Retinal pigment epithelial cell (primary cell): ENCODE measurements at regions not wholly inside any gene's neighbourhood (a gene's known extent, or its start where the extent isn't known, plus 50 kb on each side); places are given as distances from the start of the nearest gene placed in this dataset.
"Not testable (repeated sequence)": the region's sequence is repeated elsewhere in the genome, so short reads cannot be mapped to it uniquely, and the experiment has no call there.

Experiments
- DNase-seq: peaks from one replicate; pipeline ENCODE4 v3.0.0-alpha.2; 2010; ENCODE audit warnings: low read depth
- H3K4me3 ChIP-seq: 2 replicates; pipeline ENCODE4 v1.5.1; 2011; ENCODE audit warnings: mild to moderate bottlenecking, low read length, control low read depth, moderate library complexity
- TF ChIP-seq, protein P1 (sequence below): conservative IDR thresholded peaks from 2 replicates; pipeline ENCODE4 v1.5.1; 2011; ENCODE audit warnings: low read depth, low read length, control low read depth, inconsistent platforms

- TF ChIP-seq, protein P1, sequence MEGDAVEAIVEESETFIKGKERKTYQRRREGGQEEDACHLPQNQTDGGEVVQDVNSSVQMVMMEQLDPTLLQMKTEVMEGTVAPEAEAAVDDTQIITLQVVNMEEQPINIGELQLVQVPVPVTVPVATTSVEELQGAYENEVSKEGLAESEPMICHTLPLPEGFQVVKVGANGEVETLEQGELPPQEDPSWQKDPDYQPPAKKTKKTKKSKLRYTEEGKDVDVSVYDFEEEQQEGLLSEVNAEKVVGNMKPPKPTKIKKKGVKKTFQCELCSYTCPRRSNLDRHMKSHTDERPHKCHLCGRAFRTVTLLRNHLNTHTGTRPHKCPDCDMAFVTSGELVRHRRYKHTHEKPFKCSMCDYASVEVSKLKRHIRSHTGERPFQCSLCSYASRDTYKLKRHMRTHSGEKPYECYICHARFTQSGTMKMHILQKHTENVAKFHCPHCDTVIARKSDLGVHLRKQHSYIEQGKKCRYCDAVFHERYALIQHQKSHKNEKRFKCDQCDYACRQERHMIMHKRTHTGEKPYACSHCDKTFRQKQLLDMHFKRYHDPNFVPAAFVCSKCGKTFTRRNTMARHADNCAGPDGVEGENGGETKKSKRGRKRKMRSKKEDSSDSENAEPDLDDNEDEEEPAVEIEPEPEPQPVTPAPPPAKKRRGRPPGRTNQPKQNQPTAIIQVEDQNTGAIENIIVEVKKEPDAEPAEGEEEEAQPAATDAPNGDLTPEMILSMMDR, result no peak
- no peak for DNase-seq
Measured at GRCh38 chr16:25366078-25366477, 108.4 kb upstream of the ZKSCAN2 start.

DNA sequence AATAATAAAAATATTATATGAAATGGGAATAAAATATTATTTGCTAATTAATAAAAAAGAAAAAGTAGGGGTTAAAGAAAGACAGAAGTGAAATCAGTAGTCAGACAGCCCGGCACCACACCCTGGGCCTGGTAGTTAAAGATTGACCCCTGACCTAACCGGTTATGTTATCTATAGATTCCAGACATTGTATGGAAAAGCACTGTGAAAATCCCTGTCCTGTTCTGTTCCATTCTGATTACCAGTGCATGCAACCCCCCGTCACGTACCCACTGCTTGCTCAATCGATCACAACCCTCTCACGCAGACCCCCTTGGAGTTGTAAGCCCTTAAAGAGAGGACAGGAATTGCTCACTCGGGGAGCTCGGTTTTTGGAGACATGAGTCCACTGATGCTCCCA lies 101.9 kb upstream of the ZKSCAN2 start:
- not testable (repeated sequence) for DNase-seq, H3K4me3 ChIP-seq

More at GRCh38 chr16:25366078-25366477, 108.4 kb upstream of the ZKSCAN2 start:
- H3K4me3 ChIP-seq, result no peak overlapping the region

DNA sequence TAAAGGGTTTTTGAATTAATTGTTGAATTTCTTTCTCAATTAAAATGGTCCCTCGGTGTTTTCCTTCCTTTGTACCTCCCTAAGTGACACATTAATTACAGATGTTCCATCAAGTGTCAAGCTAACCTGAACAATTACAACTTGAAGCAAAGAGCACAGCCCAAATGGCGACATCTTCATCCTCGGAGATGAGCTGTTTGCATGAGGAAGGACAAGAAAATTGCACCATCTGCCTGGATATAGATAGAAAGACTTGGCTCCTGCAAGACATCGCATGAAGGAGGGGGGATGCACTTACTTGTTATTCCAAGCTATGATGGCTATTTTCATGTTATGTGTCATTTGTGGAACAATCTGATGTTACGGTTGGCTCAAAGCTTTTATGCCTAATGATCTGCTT lies 86.4 kb upstream of the ZKSCAN2 start:
- DNase-seq, result no peak
- TF ChIP-seq, protein P1, result no peak

GRCh38 chr16:25340973-25341372 lies 83.3 kb upstream of the ZKSCAN2 start:
- TF ChIP-seq, protein P1, result no peak
- no peak for DNase-seq
- H3K4me3 ChIP-seq, result no peak overlapping the region

More for the DNA sequence above, 86.4 kb upstream of the ZKSCAN2 start:
- H3K4me3 ChIP-seq, result no peak overlapping the region

GRCh38 chr16:25317732-25318316 lies 60.2 kb upstream of the ZKSCAN2 start:
- no peak overlapping the region for H3K4me3 ChIP-seq
- TF ChIP-seq, protein P1, result no peak
- no peak for DNase-seq

GRCh38 chr16:25311950-25312349 lies 54.3 kb upstream of the ZKSCAN2 start:
- DNase-seq, result no peak
- TF ChIP-seq, protein P1, result no peak
- no peak overlapping the region for H3K4me3 ChIP-seq

- TF ChIP-seq, protein P1, result no peak
- no peak overlapping the region for H3K4me3 ChIP-seq
- no peak for DNase-seq
Measured at GRCh38 chr16:25311039-25311438, 53.4 kb upstream of the ZKSCAN2 start.
